ENCODE measurements at regions not wholly inside any gene's neighbourhood (a gene's known extent, or its start where the extent isn't known, plus 50 kb on each side); places are given as distances from the start of the nearest gene placed in this dataset.

DNA sequence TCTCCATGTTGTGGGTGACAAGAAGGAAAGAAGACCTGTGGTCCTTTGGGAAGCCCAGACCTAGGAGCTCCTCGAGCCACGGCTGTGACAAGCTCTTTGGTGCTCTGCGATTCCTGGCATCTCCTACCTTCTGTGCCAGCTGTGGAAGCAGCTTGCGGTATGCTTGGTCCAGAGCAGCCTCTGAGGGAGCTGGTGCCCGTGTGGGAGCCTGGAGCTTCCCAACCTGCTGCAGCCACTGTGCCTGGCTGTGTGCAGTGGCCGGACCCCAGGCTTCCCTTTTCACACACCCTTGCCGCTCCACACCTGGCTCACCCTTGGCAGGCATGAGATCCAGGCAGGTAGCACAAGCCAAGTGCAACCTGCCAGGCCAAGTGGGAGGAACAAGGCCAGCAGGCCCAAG is 1328.6 kb upstream of the SLC39A10 start:
- ATAC-seq (ENCODE audit: low read depth) (no peak), DNase-seq (no peak)
- Mint-ChIP-seq H3K9me3 (no peaks in the 10 kb centered on the region), H3K4me1 (no peaks in the 10 kb centered on the region), H3K36me3 (ENCODE audit: low read depth) (no peaks in the 10 kb centered on the region), H3K27me3 (no peaks in the 10 kb centered on the region), H3K27ac (no peak overlapping the region), H3K4me3 (no peak overlapping the region)
- CTCF ChIA-PET = no interaction called here
- POLR2A ChIA-PET = no interaction called here
- intact Hi-C loops (cut with micrococcal nuclease) = loop anchor here (5.0 kb wide), 1 partner anchor 989 kb away; no protein-coding TSS in a partner anchor
- TF ChIP-seq CTCF (IDR thresholded peaks at IDR 0.05) = no peak

DNA sequence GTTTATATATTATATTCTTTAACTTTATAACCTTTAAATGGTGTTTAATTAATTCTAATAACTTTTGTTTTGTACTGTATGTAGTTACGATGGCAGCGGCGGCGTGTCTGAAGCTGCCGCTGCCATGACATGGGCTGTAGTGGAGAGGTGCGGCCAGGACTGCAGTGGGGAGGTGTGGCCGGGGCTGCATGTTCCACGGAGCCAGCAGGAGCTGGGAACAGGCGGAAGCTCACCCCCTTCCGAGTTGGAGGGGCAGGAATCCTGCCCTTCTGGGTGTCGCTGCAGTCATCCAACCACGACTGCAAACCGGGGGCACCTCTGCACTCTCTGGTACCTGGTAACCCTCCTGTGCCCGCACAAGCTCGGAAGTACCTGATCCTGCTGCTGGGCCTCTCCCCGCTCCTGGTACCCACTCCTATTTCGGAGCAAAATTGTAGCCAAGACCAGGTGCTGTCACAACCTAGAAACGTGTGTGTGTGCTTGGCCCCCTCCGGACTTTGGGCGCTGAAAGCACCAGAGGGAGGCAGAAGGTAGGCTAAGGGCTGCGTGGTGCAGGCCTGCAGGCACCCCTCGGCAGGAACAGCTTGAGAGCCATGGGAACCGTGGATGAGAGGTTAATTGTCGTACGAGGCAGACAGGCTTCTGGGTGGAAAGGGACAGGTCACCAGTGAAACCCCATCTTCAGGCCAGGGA is 1329.7 kb upstream of the SLC39A10 start:
- no peak for DNase-seq
- ChIA-PET CTCF (no interaction called here), POLR2A (no interaction called here)
- Mint-ChIP-seq H3K4me1 (no peaks in the 10 kb centered on the region), H3K27me3 (no peaks in the 10 kb centered on the region), H3K9me3 (no peaks in the 10 kb centered on the region), H3K27ac (no peak overlapping the region), H3K36me3 (ENCODE audit: low read depth) (no peaks in the 10 kb centered on the region), H3K4me3 (no peak overlapping the region)
- intact Hi-C loops (cut with micrococcal nuclease) = loop anchor here (5.0 kb wide), 1 partner anchor 990 kb away; no protein-coding TSS in a partner anchor
- ATAC-seq (ENCODE audit: low read depth) = no peak
- TF ChIP-seq CTCF (IDR thresholded peaks at IDR 0.05) = no peak

- Mint-ChIP-seq H3K27me3 (no peaks in the 10 kb centered on the region), H3K4me1 (no peaks in the 10 kb centered on the region), H3K9me3 (no peaks in the 10 kb centered on the region), H3K36me3 (ENCODE audit: low read depth) (no peaks in the 10 kb centered on the region), H3K27ac (no peak overlapping the region), H3K4me3 (no peak overlapping the region)
- POLR2A ChIA-PET = no interaction called here
- DNase-seq = no peak
- no peak for ATAC-seq (ENCODE audit: low read depth)
- CTCF ChIA-PET = no interaction called here
- intact Hi-C loops (cut with micrococcal nuclease) = loop anchor here (5.0 kb wide), 1 partner anchor 1744 kb away; the partner anchor contains the start of gene DNAH7
- TF ChIP-seq CTCF (IDR thresholded peaks at IDR 0.05) = no peak
Measured at GRCh38 chr2:194323740-194324139, 1333.3 kb upstream of the SLC39A10 start.

GRCh38 chr2:194320520-194320919 is 1336.5 kb upstream of the SLC39A10 start:
- Mint-ChIP-seq H3K4me3 (no peak overlapping the region), H3K27me3 (no peaks in the 10 kb centered on the region), H3K9me3 (no peaks in the 10 kb centered on the region), H3K27ac (no peak overlapping the region), H3K4me1 (no peaks in the 10 kb centered on the region), H3K36me3 (ENCODE audit: low read depth) (no peaks in the 10 kb centered on the region)
- POLR2A ChIA-PET = no interaction called here
- intact Hi-C loops (cut with micrococcal nuclease) = loop anchor here (5.0 kb wide), 1 partner anchor 1747 kb away; the partner anchor contains the start of gene DNAH7
- no peak for ATAC-seq (ENCODE audit: low read depth)
- CTCF ChIA-PET = no interaction called here
- no peak for TF ChIP-seq CTCF (IDR thresholded peaks at IDR 0.05)
- DNase-seq = no peak

DNA sequence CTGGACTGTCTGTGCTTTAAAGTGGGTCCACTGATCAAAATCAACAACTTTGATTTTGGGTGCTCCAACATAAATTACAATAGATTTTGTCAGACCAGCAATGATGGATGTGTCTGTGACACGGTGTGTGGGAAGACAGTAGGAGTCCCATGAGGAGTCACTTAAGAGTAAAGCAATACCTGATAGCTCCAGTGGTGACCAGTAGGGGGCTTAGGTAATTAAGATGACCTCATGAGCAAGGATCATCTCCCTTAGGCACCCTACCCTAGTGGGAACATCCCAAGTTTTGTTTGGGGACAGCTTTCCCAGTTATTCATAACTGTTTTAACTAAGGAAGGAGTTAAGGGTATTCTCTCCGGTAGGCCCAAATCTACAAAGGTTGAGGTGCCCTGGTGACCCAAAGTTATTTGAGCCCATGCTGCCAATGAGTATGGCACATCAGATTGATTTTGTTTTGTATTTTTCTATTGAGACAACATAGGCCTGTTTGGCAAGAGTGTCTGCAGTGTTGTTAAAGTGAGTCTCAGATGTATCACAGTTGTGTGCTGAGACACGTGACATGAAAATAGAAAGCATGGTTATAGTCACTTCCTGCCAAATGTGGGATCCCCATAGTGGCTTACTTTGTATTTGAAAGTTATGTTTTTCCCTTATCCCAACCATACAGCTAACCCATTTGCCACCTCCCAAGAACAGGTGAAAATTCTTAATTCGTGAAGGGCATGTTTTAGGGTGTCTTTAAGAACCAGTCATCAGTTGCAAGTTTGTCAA is 1337.6 kb upstream of the SLC39A10 start:
- no peak overlapping the region for H3K27ac Mint-ChIP-seq
- H3K4me1 Mint-ChIP-seq = no peaks in the 10 kb centered on the region
- H3K9me3 Mint-ChIP-seq = no peaks in the 10 kb centered on the region
- no peak for DNase-seq
- intact Hi-C loops (cut with micrococcal nuclease) = no loop called here
- H3K27me3 Mint-ChIP-seq = no peaks in the 10 kb centered on the region
- no peak for ATAC-seq (ENCODE audit: low read depth)
- no peak for TF ChIP-seq CTCF (IDR thresholded peaks at IDR 0.05)
- ChIA-PET POLR2A (no interaction called here), CTCF (no interaction called here)
- H3K4me3 Mint-ChIP-seq = no peak overlapping the region
- H3K36me3 Mint-ChIP-seq (ENCODE audit: low read depth) = no peaks in the 10 kb centered on the region
